Lung (tissue), 11 donors: ENCODE measurements at regions not wholly inside any gene's neighbourhood (a gene's known extent, or its start where the extent isn't known, plus 50 kb on each side); places are given as distances from the start of the nearest gene placed in this dataset.

Experiments used
- ATAC-seq: fragments of 200-7000 bp; cut with Tn5 transposase; one replicate; pipeline ENCODE4 v1.9.1; 2020; ENCODE audit warnings: moderate number of reproducible peaks; ENCODE audit not compliant: insufficient read depth, low FRiP score
- DNase-seq, 3 donors: peaks; one replicate each; pipeline ENCODE4 v3.0.0-alpha.2; 2013 to 2017
- H3K27ac ChIP-seq, 2 donors: one replicate each; pipeline ENCODE4 v1.5.1; 2013; ENCODE audit warnings: mild to moderate bottlenecking in 2 of 2, moderate library complexity in 2 of 2, control low read depth in 1 of 2, inconsistent platforms in 1 of 2, low read depth in 1 of 2, low read length in 1 of 2
- H3K27me3 ChIP-seq, 3 donors: one replicate each; pipeline ENCODE4 v1.5.1; 2013; ENCODE audit warnings: low read length in 2 of 3; ENCODE audit not compliant: control insufficient read depth in 3 of 3, insufficient read depth in 3 of 3
- H3K36me3 ChIP-seq, 4 donors: one replicate each; pipeline ENCODE4 v1.5.1; 2013; ENCODE audit warnings: low read length in 4 of 4, mild to moderate bottlenecking in 1 of 4, moderate library complexity in 1 of 4; ENCODE audit not compliant: control insufficient read depth in 4 of 4, insufficient read depth in 4 of 4
- H3K4me1 ChIP-seq, 5 donors: one replicate each; pipeline ENCODE4 v1.5.1; 2013; ENCODE audit warnings: low read length in 5 of 5, mild to moderate bottlenecking in 2 of 5, moderate library complexity in 1 of 5; ENCODE audit not compliant: control insufficient read depth in 5 of 5, insufficient read depth in 5 of 5
- H3K4me3 ChIP-seq: one replicate; pipeline ENCODE4 v1.5.1; 2013; ENCODE audit warnings: mild to moderate bottlenecking, control low read depth, moderate library complexity
- H3K9ac ChIP-seq, 2 donors: one replicate each; pipeline ENCODE4 v1.5.1; 2013; ENCODE audit warnings: low read length in 2 of 2, control low read depth in 1 of 2; ENCODE audit not compliant: insufficient read depth in 1 of 2
- H3K9me3 ChIP-seq, 4 donors: one replicate each; pipeline ENCODE4 v1.5.1; 2013; ENCODE audit warnings: low read length in 3 of 4, mild to moderate bottlenecking in 1 of 4, moderate library complexity in 1 of 4; ENCODE audit not compliant: control insufficient read depth in 4 of 4, insufficient read depth in 3 of 4
- CTCF ChIP-seq: IDR thresholded peaks from 2 replicates; pipeline ENCODE4 v1.5.1; 2012; ENCODE audit warnings: mild to moderate bottlenecking; ENCODE audit errors: control extremely low read depth, extremely low read depth
- WGBS, 2 donors: extraction: QIAGEN DNeasy Blood & Tissue Kit; methylation state at CpG; one replicate each; pipeline ENCODE4 v1.1.7; 2013; 5-methylcytosine and 5-hydroxymethylcytosine counted together
- donor health status: control.
- donor health status: control.
- donor health status: Bipolar disorder and iron deficiency.
- donor health status: healthy.
- donor health status: DM: yes; HTN: yes; CAD: no.

GRCh38 chr2:124975648-124976047 lies 950.6 kb downstream of the CNTNAP5 start:
- H3K9ac ChIP-seq = no peak overlapping the region
- peaks cover 0 to 3% (median 0%) of the 10 kb centered on the region in 4 donors for H3K9me3 ChIP-seq
- TF ChIP-seq CTCF = no peak
- WGBS, 2 donors = 67 to 78% methylated on average over 2 of the region's 2 CpGs
- no peak overlapping the region for H3K4me3 ChIP-seq
- no peaks in the 10 kb centered on the region for H3K4me1 ChIP-seq
- no peaks in the 10 kb centered on the region for H3K36me3 ChIP-seq
- no peak overlapping the region for H3K27ac ChIP-seq
- ATAC-seq (no peak), DNase-seq (peak in 1 of 3 donors; percentile 19)
- H3K27me3 ChIP-seq = no peaks in the 10 kb centered on the region

GRCh38 chr2:124978597-124978996 lies 953.5 kb downstream of the CNTNAP5 start:
- DNase-seq (peak in 2 of 3 donors; percentile 9 to 31), ATAC-seq (no peak)
- Histone ChIP-seq H3K9me3 (peaks cover 0 to 3% (median 0%) of the 10 kb centered on the region in 4 donors), H3K36me3 (no peaks in the 10 kb centered on the region), H3K9ac (no peak overlapping the region), H3K4me1 (no peaks in the 10 kb centered on the region), H3K4me3 (no peak overlapping the region), H3K27me3 (no peaks in the 10 kb centered on the region), H3K27ac (no peak overlapping the region)
- no peak for TF ChIP-seq CTCF
- WGBS, 2 donors = 29 to 64% methylated on average over 3 of the region's 3 CpGs

- no peak for ATAC-seq
Observed at GRCh38 chr2:124983595-124983994, 958.5 kb downstream of the CNTNAP5 start.

More at GRCh38 chr2:124983595-124983994, 958.5 kb downstream of the CNTNAP5 start:
- Histone ChIP-seq H3K9ac (no peak overlapping the region), H3K9me3 (no peaks in the 10 kb centered on the region), H3K4me3 (no peak overlapping the region), H3K36me3 (no peaks in the 10 kb centered on the region), H3K27ac (no peak overlapping the region), H3K27me3 (no peaks in the 10 kb centered on the region), H3K4me1 (no peaks in the 10 kb centered on the region)
- no peak for DNase-seq
- no peak for TF ChIP-seq CTCF
